SU-DHL-6 (cell line): ENCODE measurements at regions not wholly inside any gene's neighbourhood (a gene's known extent, or its start where the extent isn't known, plus 50 kb on each side); places are given as distances from the start of the nearest gene placed in this dataset.

Experiments used
- CTCF ChIP-seq: fragments of 200-600 bp; sonication (generic); IDR thresholded peaks from one replicate; pipeline ENCODE4 v1.5.1; 2017; ENCODE audit warnings: antibody characterized with exemption, mild to moderate bottlenecking, low read length, moderate library complexity; ENCODE audit not compliant: insufficient read depth, poor library complexity, severe bottlenecking
- EZH2phosphoT487 ChIP-seq: fragments of 200-600 bp; sonication (generic), shearing (Covaris generic); conservative IDR thresholded peaks from 2 replicates; pipeline ENCODE4 v1.6.1; 2018; ENCODE audit warnings: mild to moderate bottlenecking, antibody characterized with exemption, low read length, moderate library complexity, mixed read lengths

GRCh38 chr20:11843289-11843688, 74.4 kb upstream of the BTBD3 start:
- TF ChIP-seq CTCF (no peak), EZH2phosphoT487 (no peak)
